GM23338 (cell line): ENCODE measurements at regions not wholly inside any gene's neighbourhood (a gene's known extent, or its start where the extent isn't known, plus 50 kb on each side); places are given as distances from the start of the nearest gene placed in this dataset.

Experiments used
- ATAC-seq: fragments of 200-7000 bp; cut with Tn5 transposase; 3 replicates; pipeline ENCODE4 v1.9.1; 2020
- DNase-seq: peaks from one replicate; pipeline ENCODE4 v3.0.0-alpha.2; 2015; ENCODE audit warnings: low spot score
- H2AFZ ChIP-seq: fragments of 200-600 bp; sonication (generic); 2 replicates; pipeline ENCODE4 v1.8.0; 2016; ENCODE audit warnings: antibody characterized with exemption, mild to moderate bottlenecking, moderate library complexity
- H3F3A ChIP-seq: fragments of 200-600 bp; sonication (generic); replicated peaks from 2 replicates; pipeline ENCODE4 v1.8.0; 2017; ENCODE audit warnings: antibody characterized with exemption, mixed run types, low read depth
- H3K27ac ChIP-seq: fragments of 200-600 bp; sonication (generic); 2 replicates; pipeline ENCODE4 v1.6.1; 2016; ENCODE audit warnings: low read depth
- H3K27me3 ChIP-seq: fragments of 200-600 bp; sonication (generic); 2 replicates; pipeline ENCODE4 v1.8.0; 2016; ENCODE audit warnings: mild to moderate bottlenecking, mixed run types, moderate library complexity; ENCODE audit not compliant: insufficient read depth
- H3K36me3 ChIP-seq: fragments of 200-600 bp; sonication (generic); 2 replicates; pipeline ENCODE4 v1.8.0; 2016; ENCODE audit warnings: mild to moderate bottlenecking; ENCODE audit not compliant: insufficient read depth
- H3K4me1 ChIP-seq: fragments of 200-600 bp; sonication (generic); 2 replicates; pipeline ENCODE4 v1.8.0; 2016; ENCODE audit warnings: mild to moderate bottlenecking, moderate library complexity; ENCODE audit not compliant: insufficient read depth
- H3K4me2 ChIP-seq: fragments of 200-600 bp; sonication (generic); 2 replicates; pipeline ENCODE4 v1.7.1; 2017; ENCODE audit warnings: mixed run types
- H3K4me3 ChIP-seq: fragments of 200-600 bp; sonication (generic); 2 replicates; pipeline ENCODE4 v1.6.1; 2016; ENCODE audit warnings: mixed run types
- H3K79me2 ChIP-seq: fragments of 200-600 bp; sonication (generic); replicated peaks from 2 replicates; pipeline ENCODE4 v1.8.0; 2017; ENCODE audit warnings: mild to moderate bottlenecking; ENCODE audit not compliant: insufficient read depth
- H3K9me2 ChIP-seq: fragments of 200-600 bp; sonication (generic); 2 replicates; pipeline ENCODE4 v1.8.0; 2017; ENCODE audit not compliant: insufficient read depth
- H4K20me1 ChIP-seq: fragments of 200-600 bp; sonication (generic); replicated peaks from 2 replicates; pipeline ENCODE4 v1.8.0; 2017; ENCODE audit warnings: mild to moderate bottlenecking; ENCODE audit not compliant: insufficient read depth
- H3K27ac Mint-ChIP-seq: 2 replicates; pipeline ENCODE4 v1.8.0; 2020; ENCODE audit warnings: inconsistent platforms, mild to moderate bottlenecking, moderate library complexity, mixed read lengths
- H3K27me3 Mint-ChIP-seq: 3 replicates; pipeline ENCODE4 v1.8.0; 2022; ENCODE audit warnings: low read depth, mild to moderate bottlenecking, moderate library complexity, mixed read lengths, inconsistent platforms; ENCODE audit not compliant: insufficient read depth, poor library complexity
- H3K36me3 Mint-ChIP-seq: 3 replicates; pipeline ENCODE4 v1.8.0; 2021; ENCODE audit warnings: low read depth, mild to moderate bottlenecking, inconsistent platforms, moderate library complexity, mixed read lengths
- H3K4me1 Mint-ChIP-seq: 3 replicates; pipeline ENCODE4 v1.8.0; 2020; ENCODE audit warnings: mild to moderate bottlenecking, inconsistent platforms, mixed read lengths
- H3K4me3 Mint-ChIP-seq: 3 replicates; pipeline ENCODE4 v1.8.0; 2021; ENCODE audit warnings: moderate library complexity, mild to moderate bottlenecking, inconsistent platforms, mixed read lengths
- H3K9me3 Mint-ChIP-seq: 3 replicates; pipeline ENCODE4 v1.8.0; 2020; ENCODE audit warnings: moderate library complexity, mild to moderate bottlenecking, inconsistent platforms, mixed read lengths
- EZH2 ChIP-seq: fragments of 200-600 bp; sonication (generic); IDR thresholded peaks from one replicate; pipeline ENCODE4 v1.8.0; 2017; ENCODE audit warnings: antibody characterized with exemption, mild to moderate bottlenecking, low read depth; ENCODE audit not compliant: unreplicated experiment
- EZH2phosphoT487 ChIP-seq: fragments of 200-600 bp; sonication (generic); IDR thresholded peaks from one replicate; pipeline ENCODE4 v1.8.1; 2018; ENCODE audit warnings: antibody characterized with exemption; ENCODE audit not compliant: unreplicated experiment
- JUNB ChIP-seq: IDR thresholded peaks from one replicate; pipeline ENCODE4 v1.6.1; 2016; ENCODE audit warnings: antibody characterized with exemption; ENCODE audit not compliant: unreplicated experiment
- POLR2AphosphoS5 ChIP-seq: IDR thresholded peaks from 2 replicates; pipeline ENCODE4 v1.6.1; 2016; ENCODE audit warnings: antibody characterized with exemption, low read depth
- ZNF114 ChIP-seq: fragments of 250-450 bp; sonication (Bioruptor Pico); IDR thresholded peaks from 2 replicates; pipeline ENCODE4 v1.5.0; 2020; ENCODE audit warnings: mild to moderate bottlenecking, moderate library complexity
- ZNF462 ChIP-seq: fragments of 250-450 bp; sonication (Bioruptor Pico); IDR thresholded peaks from 2 replicates; pipeline ENCODE4 v1.5.0; 2020; ENCODE audit warnings: mild to moderate bottlenecking, moderate library complexity
- TF ChIP-seq, protein P1 (sequence below), 2 experiments: fragments of 200-600 bp in 1 of 2; sonication (generic) in 1 of 2; conservative IDR thresholded peaks; 2 replicates each; pipeline versions ENCODE4 v1.5.1 to v1.6.1; 2016 to 2017; ENCODE audit warnings: antibody characterized with exemption in 2 of 2, low read depth in 2 of 2, mild to moderate bottlenecking in 2 of 2, moderate library complexity in 1 of 2

DNA sequence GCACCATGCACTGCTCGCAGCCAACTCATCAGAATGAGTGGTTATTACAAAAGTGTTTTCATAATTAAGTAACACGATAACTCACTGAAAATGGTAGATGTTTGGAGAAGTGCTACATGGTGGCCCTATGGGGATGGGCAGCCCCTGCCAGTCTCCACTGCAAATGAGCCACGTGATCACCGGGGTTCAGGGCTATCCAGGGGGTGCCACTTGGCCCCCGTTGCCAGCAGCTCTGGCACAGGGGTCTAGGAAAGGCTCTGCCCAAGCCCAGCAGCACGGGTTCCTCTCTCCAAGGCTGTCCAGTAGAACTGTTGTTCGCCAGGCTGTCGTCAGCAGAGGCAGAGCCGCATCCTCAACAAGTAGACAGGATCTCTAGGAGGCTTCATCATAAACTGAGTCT lies 382.1 kb upstream of the B3GAT1 start (continued):
- TF ChIP-seq ZNF462 (CRISPR knock-in tag), result no peak
- no peak for TF ChIP-seq POLR2AphosphoS5
- TF ChIP-seq, protein P1, sequence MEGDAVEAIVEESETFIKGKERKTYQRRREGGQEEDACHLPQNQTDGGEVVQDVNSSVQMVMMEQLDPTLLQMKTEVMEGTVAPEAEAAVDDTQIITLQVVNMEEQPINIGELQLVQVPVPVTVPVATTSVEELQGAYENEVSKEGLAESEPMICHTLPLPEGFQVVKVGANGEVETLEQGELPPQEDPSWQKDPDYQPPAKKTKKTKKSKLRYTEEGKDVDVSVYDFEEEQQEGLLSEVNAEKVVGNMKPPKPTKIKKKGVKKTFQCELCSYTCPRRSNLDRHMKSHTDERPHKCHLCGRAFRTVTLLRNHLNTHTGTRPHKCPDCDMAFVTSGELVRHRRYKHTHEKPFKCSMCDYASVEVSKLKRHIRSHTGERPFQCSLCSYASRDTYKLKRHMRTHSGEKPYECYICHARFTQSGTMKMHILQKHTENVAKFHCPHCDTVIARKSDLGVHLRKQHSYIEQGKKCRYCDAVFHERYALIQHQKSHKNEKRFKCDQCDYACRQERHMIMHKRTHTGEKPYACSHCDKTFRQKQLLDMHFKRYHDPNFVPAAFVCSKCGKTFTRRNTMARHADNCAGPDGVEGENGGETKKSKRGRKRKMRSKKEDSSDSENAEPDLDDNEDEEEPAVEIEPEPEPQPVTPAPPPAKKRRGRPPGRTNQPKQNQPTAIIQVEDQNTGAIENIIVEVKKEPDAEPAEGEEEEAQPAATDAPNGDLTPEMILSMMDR (conservative IDR thresholded peaks at IDR 0.05; ENCODE audit: low read depth in 2 of 2), result no peak

GRCh38 chr11:134792677-134793076 lies 380.6 kb upstream of the B3GAT1 start:
- H3K27ac ChIP-seq, result no peak overlapping the region
- no peaks in the 10 kb centered on the region for H3K79me2 ChIP-seq
- no peaks in the 10 kb centered on the region for H3K9me2 ChIP-seq
- no peak overlapping the region for H3K27ac Mint-ChIP-seq
- no peak overlapping the region for H3K4me3 ChIP-seq
- TF ChIP-seq EZH2 (no peak), EZH2phosphoT487 (no peak), ZNF114 (no peak), JUNB (no peak)
- TF ChIP-seq, protein P1 (conservative IDR thresholded peaks at IDR 0.05; ENCODE audit: low read depth in 2 of 2), result no peak
- H3K4me2 ChIP-seq, result no peak overlapping the region
- H3K4me1 Mint-ChIP-seq, result peaks cover 10% of the 10 kb centered on the region
- H2AFZ ChIP-seq, result no peak overlapping the region
- no peak overlapping the region for H3K4me3 Mint-ChIP-seq
- H3K36me3 Mint-ChIP-seq, result no peaks in the 10 kb centered on the region
- no peaks in the 10 kb centered on the region for H3K27me3 ChIP-seq
- DNase-seq (no peak), ATAC-seq (peak; percentile 47)
- no peaks in the 10 kb centered on the region for H3K9me3 Mint-ChIP-seq
- H3K36me3 ChIP-seq, result no peaks in the 10 kb centered on the region
- H4K20me1 ChIP-seq, result no peaks in the 10 kb centered on the region
- H3K27me3 Mint-ChIP-seq, result peaks cover 2% of the 10 kb centered on the region
- no peaks in the 10 kb centered on the region for H3F3A ChIP-seq
- no peaks in the 10 kb centered on the region for H3K4me1 ChIP-seq
